ENCODE measurements at regions not wholly inside any gene's neighbourhood (a gene's known extent, or its start where the extent isn't known, plus 50 kb on each side); places are given as distances from the start of the nearest gene placed in this dataset.

GRCh38 chr11:87840786-87841185, 334.5 kb downstream of the RAB38 start:
- no peaks in the 10 kb centered on the region for H3K27me3 ChIP-seq (ENCODE audit: low read depth)
- H3K9me3 ChIP-seq: no peaks in the 10 kb centered on the region
- no peak for TF ChIP-seq CTCF (IDR thresholded peaks at IDR 0.05)
- H3K27ac ChIP-seq: no peak overlapping the region
- H3K4me1 ChIP-seq: no peaks in the 10 kb centered on the region
- no peak overlapping the region for H3K4me3 ChIP-seq
- intact Hi-C loops (cut with DNase I): no loop called here
- ATAC-seq (no peak), DNase-seq (no peak)
- no peaks in the 10 kb centered on the region for H3K36me3 ChIP-seq

GRCh38 chr11:87832211-87832610, 343.0 kb downstream of the RAB38 start:
- intact Hi-C loops (cut with DNase I): no loop called here
- ATAC-seq (no peak), DNase-seq (no peak)
- Histone ChIP-seq H3K27me3 (ENCODE audit: low read depth) (no peaks in the 10 kb centered on the region), H3K4me1 (no peaks in the 10 kb centered on the region), H3K9me3 (no peaks in the 10 kb centered on the region), H3K4me3 (no peak overlapping the region), H3K36me3 (no peaks in the 10 kb centered on the region), H3K27ac (no peak overlapping the region)
- TF ChIP-seq CTCF (IDR thresholded peaks at IDR 0.05): no peak

GRCh38 chr11:87820011-87820410, 355.2 kb downstream of the RAB38 start:
- intact Hi-C loops (cut with DNase I): no loop called here
- Histone ChIP-seq H3K4me3 (no peak overlapping the region), H3K9me3 (no peaks in the 10 kb centered on the region), H3K27me3 (ENCODE audit: low read depth) (no peaks in the 10 kb centered on the region), H3K36me3 (no peaks in the 10 kb centered on the region), H3K4me1 (no peaks in the 10 kb centered on the region), H3K27ac (no peak overlapping the region)
- ATAC-seq (no peak), DNase-seq (no peak)
- no peak for TF ChIP-seq CTCF (IDR thresholded peaks at IDR 0.05)

- Histone ChIP-seq H3K4me1 (no peaks in the 10 kb centered on the region), H3K27me3 (ENCODE audit: low read depth) (no peaks in the 10 kb centered on the region), H3K4me3 (no peak overlapping the region), H3K36me3 (no peaks in the 10 kb centered on the region), H3K27ac (no peak overlapping the region), H3K9me3 (no peaks in the 10 kb centered on the region)
- ATAC-seq (no peak), DNase-seq (no peak)
- no peak for TF ChIP-seq CTCF (IDR thresholded peaks at IDR 0.05)
- intact Hi-C loops (cut with DNase I): no loop called here
Observed at GRCh38 chr11:87819151-87819550, 356.1 kb downstream of the RAB38 start.

- DNase-seq (no peak), ATAC-seq (no peak)
- intact Hi-C loops (cut with DNase I): no loop called here
- H3K27me3 ChIP-seq (ENCODE audit: low read depth): no peaks in the 10 kb centered on the region
- no peaks in the 10 kb centered on the region for H3K9me3 ChIP-seq
- H3K27ac ChIP-seq: no peak overlapping the region
- H3K4me1 ChIP-seq: no peaks in the 10 kb centered on the region
- no peak overlapping the region for H3K4me3 ChIP-seq
- no peak for TF ChIP-seq CTCF (IDR thresholded peaks at IDR 0.05)
- H3K36me3 ChIP-seq: no peaks in the 10 kb centered on the region
Observed at GRCh38 chr11:87812571-87813365, 362.5 kb downstream of the RAB38 start.
